ENCODE measurements at regions not wholly inside any gene's neighbourhood (a gene's known extent, or its start where the extent isn't known, plus 50 kb on each side); places are given as distances from the start of the nearest gene placed in this dataset.

DNA sequence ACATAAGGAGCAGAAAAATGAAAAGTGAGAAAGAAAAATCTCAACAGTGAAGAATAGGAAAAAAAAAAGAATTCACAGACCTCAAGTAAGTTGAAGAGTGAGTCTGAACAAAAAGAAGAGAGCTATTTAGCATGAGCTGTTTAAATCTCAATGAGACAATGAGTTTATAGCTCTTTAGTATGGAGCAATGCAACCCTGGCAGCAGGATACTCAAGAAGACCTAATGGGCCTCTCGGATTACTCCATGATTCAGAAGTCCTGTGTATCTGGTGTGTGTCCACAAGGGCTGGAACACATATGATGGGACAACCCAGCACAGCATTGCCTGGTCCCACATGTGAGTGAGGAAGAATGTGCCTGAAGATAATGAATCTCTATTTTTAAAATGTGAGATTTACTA, 563.1 kb upstream of the INTU start (continued):
- TF ChIP-seq PATZ1 (CRISPR knock-in tag; IDR thresholded peaks at IDR 0.05; ENCODE audit: borderline replicate concordance) (no peak), SNAI2 (CRISPR knock-in tag; IDR thresholded peaks at IDR 0.05) (no peak), RARB (CRISPR knock-in tag; IDR thresholded peaks at IDR 0.05) (no peak), ISL1 (CRISPR knock-in tag; IDR thresholded peaks at IDR 0.05) (no peak), ARNTL (CRISPR knock-in tag; IDR thresholded peaks at IDR 0.05; ENCODE audit: borderline replicate concordance, low read depth) (no peak), ZFP30 (CRISPR knock-in tag; IDR thresholded peaks at IDR 0.05) (no peak), ESRRG (CRISPR knock-in tag; IDR thresholded peaks at IDR 0.05) (no peak)
- TF ChIP-seq, protein P1, sequence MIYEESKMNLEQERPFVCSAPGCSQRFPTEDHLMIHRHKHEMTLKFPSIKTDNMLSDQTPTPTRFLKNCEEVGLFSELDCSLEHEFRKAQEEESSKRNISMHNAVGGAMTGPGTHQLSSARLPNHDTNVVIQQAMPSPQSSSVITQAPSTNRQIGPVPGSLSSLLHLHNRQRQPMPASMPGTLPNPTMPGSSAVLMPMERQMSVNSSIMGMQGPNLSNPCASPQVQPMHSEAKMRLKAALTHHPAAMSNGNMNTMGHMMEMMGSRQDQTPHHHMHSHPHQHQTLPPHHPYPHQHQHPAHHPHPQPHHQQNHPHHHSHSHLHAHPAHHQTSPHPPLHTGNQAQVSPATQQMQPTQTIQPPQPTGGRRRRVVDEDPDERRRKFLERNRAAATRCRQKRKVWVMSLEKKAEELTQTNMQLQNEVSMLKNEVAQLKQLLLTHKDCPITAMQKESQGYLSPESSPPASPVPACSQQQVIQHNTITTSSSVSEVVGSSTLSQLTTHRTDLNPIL (CRISPR knock-in tag; IDR thresholded peaks at IDR 0.05; ENCODE audit: low read depth) = no peak
- TF ChIP-seq, protein P2, sequence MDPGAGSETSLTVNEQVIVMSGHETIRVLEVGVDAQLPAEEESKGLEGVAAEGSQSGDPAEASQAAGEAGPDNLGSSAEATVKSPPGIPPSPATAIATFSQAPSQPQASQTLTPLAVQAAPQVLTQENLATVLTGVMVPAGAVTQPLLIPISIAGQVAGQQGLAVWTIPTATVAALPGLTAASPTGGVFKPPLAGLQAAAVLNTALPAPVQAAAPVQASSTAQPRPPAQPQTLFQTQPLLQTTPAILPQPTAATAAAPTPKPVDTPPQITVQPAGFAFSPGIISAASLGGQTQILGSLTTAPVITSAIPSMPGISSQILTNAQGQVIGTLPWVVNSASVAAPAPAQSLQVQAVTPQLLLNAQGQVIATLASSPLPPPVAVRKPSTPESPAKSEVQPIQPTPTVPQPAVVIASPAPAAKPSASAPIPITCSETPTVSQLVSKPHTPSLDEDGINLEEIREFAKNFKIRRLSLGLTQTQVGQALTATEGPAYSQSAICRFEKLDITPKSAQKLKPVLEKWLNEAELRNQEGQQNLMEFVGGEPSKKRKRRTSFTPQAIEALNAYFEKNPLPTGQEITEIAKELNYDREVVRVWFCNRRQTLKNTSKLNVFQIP (CRISPR knock-in tag; IDR thresholded peaks at IDR 0.05; ENCODE audit: borderline replicate concordance, low read depth) = no peak

GRCh38 chr4:127071443-127071842, 561.3 kb upstream of the INTU start:
- TF ChIP-seq ZNF565 (CRISPR knock-in tag; conservative IDR thresholded peaks at IDR 0.05; ENCODE audit: low read depth) (no peak), OSR1 (CRISPR knock-in tag; IDR thresholded peaks at IDR 0.05) (no peak), ZNF70 (CRISPR knock-in tag; IDR thresholded peaks at IDR 0.05) (no peak), PPARA (CRISPR knock-in tag; IDR thresholded peaks at IDR 0.05; ENCODE audit: borderline replicate concordance) (no peak), ESRRG (CRISPR knock-in tag; IDR thresholded peaks at IDR 0.05) (no peak), CSDC2 (CRISPR knock-in tag; IDR thresholded peaks at IDR 0.05) (no peak), ZNF8 (CRISPR knock-in tag; IDR thresholded peaks at IDR 0.05) (no peak)
- TF ChIP-seq, protein P3, sequence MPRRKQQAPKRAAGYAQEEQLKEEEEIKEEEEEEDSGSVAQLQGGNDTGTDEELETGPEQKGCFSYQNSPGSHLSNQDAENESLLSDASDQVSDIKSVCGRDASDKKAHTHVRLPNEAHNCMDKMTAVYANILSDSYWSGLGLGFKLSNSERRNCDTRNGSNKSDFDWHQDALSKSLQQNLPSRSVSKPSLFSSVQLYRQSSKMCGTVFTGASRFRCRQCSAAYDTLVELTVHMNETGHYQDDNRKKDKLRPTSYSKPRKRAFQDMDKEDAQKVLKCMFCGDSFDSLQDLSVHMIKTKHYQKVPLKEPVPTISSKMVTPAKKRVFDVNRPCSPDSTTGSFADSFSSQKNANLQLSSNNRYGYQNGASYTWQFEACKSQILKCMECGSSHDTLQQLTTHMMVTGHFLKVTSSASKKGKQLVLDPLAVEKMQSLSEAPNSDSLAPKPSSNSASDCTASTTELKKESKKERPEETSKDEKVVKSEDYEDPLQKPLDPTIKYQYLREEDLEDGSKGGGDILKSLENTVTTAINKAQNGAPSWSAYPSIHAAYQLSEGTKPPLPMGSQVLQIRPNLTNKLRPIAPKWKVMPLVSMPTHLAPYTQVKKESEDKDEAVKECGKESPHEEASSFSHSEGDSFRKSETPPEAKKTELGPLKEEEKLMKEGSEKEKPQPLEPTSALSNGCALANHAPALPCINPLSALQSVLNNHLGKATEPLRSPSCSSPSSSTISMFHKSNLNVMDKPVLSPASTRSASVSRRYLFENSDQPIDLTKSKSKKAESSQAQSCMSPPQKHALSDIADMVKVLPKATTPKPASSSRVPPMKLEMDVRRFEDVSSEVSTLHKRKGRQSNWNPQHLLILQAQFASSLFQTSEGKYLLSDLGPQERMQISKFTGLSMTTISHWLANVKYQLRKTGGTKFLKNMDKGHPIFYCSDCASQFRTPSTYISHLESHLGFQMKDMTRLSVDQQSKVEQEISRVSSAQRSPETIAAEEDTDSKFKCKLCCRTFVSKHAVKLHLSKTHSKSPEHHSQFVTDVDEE (CRISPR knock-in tag; IDR thresholded peaks at IDR 0.05) = no peak
- TF ChIP-seq, protein P1 (CRISPR knock-in tag; IDR thresholded peaks at IDR 0.05; ENCODE audit: low read depth) = no peak

GRCh38 chr4:127080141-127080540, 552.6 kb upstream of the INTU start:
- no peak for ATAC-seq
- no peak for TF ChIP-seq ZNF565 (CRISPR knock-in tag; conservative IDR thresholded peaks at IDR 0.05; ENCODE audit: low read depth)
- no peak for TF ChIP-seq ZC3H10 (CRISPR knock-in tag; IDR thresholded peaks at IDR 0.05)
- no peak for TF ChIP-seq PPARA (CRISPR knock-in tag; IDR thresholded peaks at IDR 0.05; ENCODE audit: borderline replicate concordance)
- no peak for TF ChIP-seq SNAI2 (CRISPR knock-in tag; IDR thresholded peaks at IDR 0.05)
- TF ChIP-seq, protein P4, sequence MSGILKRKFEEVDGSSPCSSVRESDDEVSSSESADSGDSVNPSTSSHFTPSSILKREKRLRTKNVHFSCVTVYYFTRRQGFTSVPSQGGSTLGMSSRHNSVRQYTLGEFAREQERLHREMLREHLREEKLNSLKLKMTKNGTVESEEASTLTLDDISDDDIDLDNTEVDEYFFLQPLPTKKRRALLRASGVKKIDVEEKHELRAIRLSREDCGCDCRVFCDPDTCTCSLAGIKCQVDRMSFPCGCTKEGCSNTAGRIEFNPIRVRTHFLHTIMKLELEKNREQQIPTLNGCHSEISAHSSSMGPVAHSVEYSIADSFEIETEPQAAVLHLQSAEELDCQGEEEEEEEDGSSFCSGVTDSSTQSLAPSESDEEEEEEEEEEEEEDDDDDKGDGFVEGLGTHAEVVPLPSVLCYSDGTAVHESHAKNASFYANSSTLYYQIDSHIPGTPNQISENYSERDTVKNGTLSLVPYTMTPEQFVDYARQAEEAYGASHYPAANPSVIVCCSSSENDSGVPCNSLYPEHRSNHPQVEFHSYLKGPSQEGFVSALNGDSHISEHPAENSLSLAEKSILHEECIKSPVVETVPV (CRISPR knock-in tag; IDR thresholded peaks at IDR 0.05) = no peak
- TF ChIP-seq ZFP30 (CRISPR knock-in tag; IDR thresholded peaks at IDR 0.05) = no peak
- TF ChIP-seq, protein P3 (CRISPR knock-in tag; IDR thresholded peaks at IDR 0.05) = no peak
- TF ChIP-seq TOX (CRISPR knock-in tag; IDR thresholded peaks at IDR 0.05; ENCODE audit: borderline replicate concordance) = no peak
- TF ChIP-seq RARB (CRISPR knock-in tag; IDR thresholded peaks at IDR 0.05) = no peak

More at GRCh38 chr4:127071443-127071842, 561.3 kb upstream of the INTU start:
- no peak for ATAC-seq
